ENCODE measurements at regions not wholly inside any gene's neighbourhood (a gene's known extent, or its start where the extent isn't known, plus 50 kb on each side); places are given as distances from the start of the nearest gene placed in this dataset.

GRCh38 chr5:120985526-120985925 lies 521.4 kb downstream of the PRR16 start:
- CTCF ChIA-PET: interaction anchor here (0.7 kb wide), 1 partner anchor 393 kb away, joined by 3 read pairs; no protein-coding TSS in a partner anchor
- Mint-ChIP-seq H3K4me3 (no peak overlapping the region), H3K4me1 (no peaks in the 10 kb centered on the region), H3K27me3 (no peaks in the 10 kb centered on the region), H3K9me3 (ENCODE audit: low read depth) (no peaks in the 10 kb centered on the region), H3K27ac (no peak overlapping the region), H3K36me3 (ENCODE audit: low read depth) (no peaks in the 10 kb centered on the region)
- DNase-seq (no peak), ATAC-seq (no peak)
- intact Hi-C loops (cut with DNase I, micrococcal nuclease): no loop called here
- POLR2A ChIA-PET: no interaction called here

DNA sequence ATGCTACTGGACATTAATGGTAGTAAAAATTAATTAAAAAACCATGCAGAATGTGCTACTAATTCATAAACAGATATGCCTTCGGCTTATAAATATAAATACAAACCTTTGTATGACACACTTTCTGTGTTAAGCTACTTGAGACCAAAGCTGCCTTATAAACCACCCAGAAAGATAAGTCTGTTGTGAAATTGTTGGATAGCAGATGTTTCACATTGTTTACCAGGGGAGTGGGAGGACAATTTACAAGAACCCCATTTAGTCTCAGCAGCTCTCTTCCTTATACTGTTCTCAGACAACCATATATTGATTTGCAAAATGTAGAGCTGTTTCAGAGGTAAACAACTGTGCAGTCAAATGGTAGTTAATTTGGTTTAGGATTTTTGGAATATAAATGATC lies 524.4 kb downstream of the PRR16 start:
- Mint-ChIP-seq H3K4me3 (no peak overlapping the region), H3K36me3 (ENCODE audit: low read depth) (no peaks in the 10 kb centered on the region), H3K27me3 (no peaks in the 10 kb centered on the region), H3K4me1 (no peaks in the 10 kb centered on the region), H3K9me3 (ENCODE audit: low read depth) (no peaks in the 10 kb centered on the region), H3K27ac (no peak overlapping the region)
- CTCF ChIA-PET: no interaction called here
- ATAC-seq (no peak), DNase-seq (no peak)
- POLR2A ChIA-PET: no interaction called here
- intact Hi-C loops (cut with DNase I, micrococcal nuclease): no loop called here

DNA sequence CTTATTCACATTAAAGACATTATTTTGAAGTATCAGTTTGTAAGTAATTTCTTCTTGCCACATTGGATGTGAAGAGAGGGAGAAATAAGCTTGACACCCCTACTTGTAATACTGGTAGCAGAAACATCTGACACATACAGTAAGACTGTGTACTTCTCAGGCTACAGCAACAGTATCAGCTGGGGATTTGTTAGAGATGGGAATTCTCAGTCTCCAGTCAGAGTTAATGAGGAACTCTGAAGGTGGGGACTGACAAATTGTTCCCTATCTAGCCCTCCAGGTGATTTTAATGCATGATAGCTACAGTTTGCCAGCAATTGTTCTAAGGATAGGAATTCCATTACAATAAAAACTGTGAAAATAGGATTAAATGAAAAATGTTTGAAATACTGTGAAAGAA lies 524.8 kb downstream of the PRR16 start:
- POLR2A ChIA-PET: no interaction called here
- Mint-ChIP-seq H3K9me3 (ENCODE audit: low read depth) (no peaks in the 10 kb centered on the region), H3K27ac (no peak overlapping the region), H3K27me3 (no peaks in the 10 kb centered on the region), H3K4me3 (no peak overlapping the region), H3K36me3 (ENCODE audit: low read depth) (no peaks in the 10 kb centered on the region), H3K4me1 (no peaks in the 10 kb centered on the region)
- intact Hi-C loops (cut with DNase I, micrococcal nuclease): no loop called here
- DNase-seq: no peak
- no peak for ATAC-seq
- CTCF ChIA-PET: no interaction called here

DNA sequence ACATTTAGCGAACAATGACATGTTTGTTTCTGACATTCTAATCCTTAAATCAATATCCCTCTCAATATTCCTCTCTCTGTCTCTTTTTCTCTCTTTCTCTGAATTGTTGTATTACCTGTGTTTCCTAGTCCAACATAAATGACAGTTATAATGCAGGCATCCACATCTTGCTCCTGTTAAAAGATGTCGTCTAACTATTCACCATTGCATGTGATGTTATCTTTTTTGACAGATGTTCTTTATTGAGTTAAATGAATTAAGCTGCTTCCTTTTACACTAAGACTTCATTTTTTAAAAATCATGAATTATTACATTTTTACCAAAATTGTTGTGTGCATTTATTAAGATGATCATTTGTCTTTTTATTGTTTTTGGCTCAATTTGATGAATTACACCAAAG lies 527.5 kb downstream of the PRR16 start:
- Mint-ChIP-seq H3K36me3 (ENCODE audit: low read depth) (no peaks in the 10 kb centered on the region), H3K4me1 (no peaks in the 10 kb centered on the region), H3K4me3 (no peak overlapping the region), H3K9me3 (ENCODE audit: low read depth) (peaks cover 2% of the 10 kb centered on the region), H3K27me3 (no peaks in the 10 kb centered on the region), H3K27ac (no peak overlapping the region)
- intact Hi-C loops (cut with DNase I, micrococcal nuclease): no loop called here
- ChIA-PET POLR2A (no interaction called here), CTCF (no interaction called here)
- no peak for DNase-seq
- ATAC-seq: no peak

DNA sequence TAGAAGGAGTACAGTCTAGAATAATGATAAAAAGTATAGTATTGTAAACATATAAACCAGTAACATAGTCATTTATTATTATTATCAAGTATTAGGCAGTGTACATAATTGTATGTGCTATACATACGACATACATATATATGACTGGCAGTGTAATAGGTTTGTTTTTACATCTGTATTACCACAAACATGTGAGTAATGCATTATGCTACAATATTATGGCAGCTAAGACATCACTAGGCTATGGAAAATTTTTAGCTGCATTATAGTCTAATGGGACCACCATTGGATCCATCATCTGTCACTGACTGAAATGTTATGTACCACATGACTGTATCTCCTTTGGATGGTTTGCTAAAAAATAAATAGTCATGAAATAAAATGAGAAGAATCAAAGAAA lies 530.0 kb downstream of the PRR16 start:
- intact Hi-C loops (cut with DNase I, micrococcal nuclease): no loop called here
- Mint-ChIP-seq H3K36me3 (ENCODE audit: low read depth) (no peaks in the 10 kb centered on the region), H3K9me3 (ENCODE audit: low read depth) (peaks cover 2% of the 10 kb centered on the region), H3K27ac (no peak overlapping the region), H3K4me1 (no peaks in the 10 kb centered on the region), H3K27me3 (no peaks in the 10 kb centered on the region), H3K4me3 (no peak overlapping the region)
- no peak for ATAC-seq
- ChIA-PET POLR2A (no interaction called here), CTCF (no interaction called here)
- no peak for DNase-seq

GRCh38 chr5:120999550-120999949 lies 535.5 kb downstream of the PRR16 start:
- CTCF ChIA-PET: no interaction called here
- POLR2A ChIA-PET: no interaction called here
- intact Hi-C loops (cut with DNase I, micrococcal nuclease): no loop called here
- Mint-ChIP-seq H3K27ac (no peak overlapping the region), H3K27me3 (no peaks in the 10 kb centered on the region), H3K4me1 (no peaks in the 10 kb centered on the region), H3K4me3 (no peak overlapping the region), H3K36me3 (ENCODE audit: low read depth) (no peaks in the 10 kb centered on the region), H3K9me3 (ENCODE audit: low read depth) (peaks cover 6% of the 10 kb centered on the region)
- ATAC-seq (no peak), DNase-seq (no peak)

GRCh38 chr5:121006217-121006616 lies 542.1 kb downstream of the PRR16 start:
- ChIA-PET CTCF (no interaction called here), POLR2A (no interaction called here)
- intact Hi-C loops (cut with DNase I, micrococcal nuclease): no loop called here
- no peak overlapping the region for H3K4me3 Mint-ChIP-seq
- H3K27ac Mint-ChIP-seq: no peak overlapping the region
- H3K36me3 Mint-ChIP-seq (ENCODE audit: low read depth): no peaks in the 10 kb centered on the region
- DNase-seq (no peak), ATAC-seq (no peak)
- H3K4me1 Mint-ChIP-seq: no peaks in the 10 kb centered on the region
- peaks cover 3% of the 10 kb centered on the region for H3K9me3 Mint-ChIP-seq (ENCODE audit: low read depth)
- H3K27me3 Mint-ChIP-seq: no peaks in the 10 kb centered on the region

DNA sequence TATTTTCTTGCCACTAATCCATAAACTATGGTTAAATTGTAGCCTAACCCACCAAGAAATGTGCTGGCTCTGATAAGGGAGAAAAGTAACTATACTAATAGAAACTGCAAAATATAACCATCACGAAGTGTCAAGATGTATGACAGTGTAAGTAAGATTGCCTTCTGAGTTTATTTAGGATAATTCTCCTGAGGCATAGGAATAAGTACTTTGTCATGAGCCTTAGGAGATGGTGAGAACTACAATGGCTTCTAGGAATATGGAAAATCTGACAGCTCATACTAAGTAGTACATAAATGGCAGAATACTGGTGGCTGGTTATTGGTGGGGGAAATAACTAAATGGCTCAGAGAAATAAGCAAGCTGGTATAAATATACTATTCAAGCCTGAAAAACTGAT lies 543.9 kb downstream of the PRR16 start:
- CTCF ChIA-PET: no interaction called here
- no peaks in the 10 kb centered on the region for H3K36me3 Mint-ChIP-seq (ENCODE audit: low read depth)
- no peaks in the 10 kb centered on the region for H3K27me3 Mint-ChIP-seq
- H3K4me1 Mint-ChIP-seq: no peaks in the 10 kb centered on the region
- POLR2A ChIA-PET: no interaction called here
- H3K9me3 Mint-ChIP-seq (ENCODE audit: low read depth): no peaks in the 10 kb centered on the region
- DNase-seq (no peak), ATAC-seq (no peak)
- no peak overlapping the region for H3K27ac Mint-ChIP-seq
- intact Hi-C loops (cut with DNase I, micrococcal nuclease): no loop called here
- no peak overlapping the region for H3K4me3 Mint-ChIP-seq

- Mint-ChIP-seq H3K27ac (no peak overlapping the region), H3K4me3 (no peak overlapping the region), H3K9me3 (ENCODE audit: low read depth) (no peaks in the 10 kb centered on the region), H3K36me3 (ENCODE audit: low read depth) (no peaks in the 10 kb centered on the region), H3K4me1 (no peaks in the 10 kb centered on the region), H3K27me3 (no peaks in the 10 kb centered on the region)
- DNase-seq (no peak), ATAC-seq (no peak)
- intact Hi-C loops (cut with DNase I, micrococcal nuclease): no loop called here
- POLR2A ChIA-PET: no interaction called here
- CTCF ChIA-PET: no interaction called here
Measured at GRCh38 chr5:121009058-121009457, 545.0 kb downstream of the PRR16 start.

DNA sequence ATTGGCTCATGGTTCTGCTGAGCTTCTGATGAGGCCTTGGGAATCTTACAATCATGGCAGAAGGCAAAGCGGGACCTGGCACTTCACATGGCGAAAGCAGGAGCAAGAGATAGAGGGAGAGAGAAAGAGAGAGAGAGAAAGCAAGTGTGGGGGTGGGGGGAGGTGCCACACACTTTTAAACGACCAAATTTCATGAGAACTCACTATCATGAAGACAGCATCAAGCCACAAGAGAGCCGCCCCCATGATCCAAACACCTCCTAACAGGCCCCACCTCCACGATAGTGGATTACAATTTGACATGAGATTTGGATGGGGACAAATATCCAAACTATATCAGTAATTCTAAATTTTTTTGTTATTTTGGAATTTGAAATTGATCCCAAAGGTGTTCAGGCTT lies 553.9 kb downstream of the PRR16 start:
- DNase-seq (no peak), ATAC-seq (no peak)
- peaks cover 2% of the 10 kb centered on the region for H3K9me3 Mint-ChIP-seq (ENCODE audit: low read depth)
- no peak overlapping the region for H3K27ac Mint-ChIP-seq
- ChIA-PET CTCF (no interaction called here), POLR2A (no interaction called here)
- H3K27me3 Mint-ChIP-seq: no peaks in the 10 kb centered on the region
- H3K36me3 Mint-ChIP-seq (ENCODE audit: low read depth): no peaks in the 10 kb centered on the region
- no peaks in the 10 kb centered on the region for H3K4me1 Mint-ChIP-seq
- intact Hi-C loops (cut with DNase I, micrococcal nuclease): no loop called here
- H3K4me3 Mint-ChIP-seq: no peak overlapping the region

GRCh38 chr5:121019106-121019505 lies 555.0 kb downstream of the PRR16 start:
- CTCF ChIA-PET: no interaction called here
- H3K4me3 Mint-ChIP-seq: no peak overlapping the region
- H3K27me3 Mint-ChIP-seq: no peaks in the 10 kb centered on the region
- intact Hi-C loops (cut with DNase I, micrococcal nuclease): no loop called here
- H3K4me1 Mint-ChIP-seq: no peaks in the 10 kb centered on the region
- DNase-seq (no peak), ATAC-seq (no peak)
- no peaks in the 10 kb centered on the region for H3K36me3 Mint-ChIP-seq (ENCODE audit: low read depth)
- H3K9me3 Mint-ChIP-seq (ENCODE audit: low read depth): peaks cover 2% of the 10 kb centered on the region
- H3K27ac Mint-ChIP-seq: no peak overlapping the region
- POLR2A ChIA-PET: no interaction called here

DNA sequence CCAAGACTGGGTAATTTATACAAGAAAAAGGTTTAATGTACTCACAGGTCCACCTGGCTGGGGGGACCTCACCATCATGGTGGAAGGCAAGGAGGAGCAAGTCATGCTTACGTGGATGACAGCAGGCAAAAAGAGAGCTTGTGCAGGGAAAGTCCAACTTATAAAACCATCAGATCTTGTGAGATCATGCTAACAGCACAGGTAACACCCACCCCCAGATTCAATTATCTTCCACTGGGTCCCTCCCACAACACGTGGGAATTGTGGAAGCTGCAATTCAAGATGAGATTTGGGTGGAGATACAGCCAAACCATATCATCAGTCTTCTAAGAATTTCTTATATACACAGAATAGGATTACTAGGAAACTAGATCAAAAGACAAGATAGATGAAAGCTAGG lies 555.6 kb downstream of the PRR16 start:
- intact Hi-C loops (cut with DNase I, micrococcal nuclease): no loop called here
- ATAC-seq (no peak), DNase-seq (no peak)
- Mint-ChIP-seq H3K4me3 (no peak overlapping the region), H3K27me3 (no peaks in the 10 kb centered on the region), H3K27ac (no peak overlapping the region), H3K36me3 (ENCODE audit: low read depth) (no peaks in the 10 kb centered on the region), H3K4me1 (no peaks in the 10 kb centered on the region), H3K9me3 (ENCODE audit: low read depth) (peaks cover 1% of the 10 kb centered on the region)
- CTCF ChIA-PET: no interaction called here
- POLR2A ChIA-PET: no interaction called here

- Mint-ChIP-seq H3K9me3 (ENCODE audit: low read depth) (no peaks in the 10 kb centered on the region), H3K4me1 (no peaks in the 10 kb centered on the region), H3K4me3 (no peak overlapping the region), H3K36me3 (ENCODE audit: low read depth) (no peaks in the 10 kb centered on the region), H3K27ac (no peak overlapping the region), H3K27me3 (no peaks in the 10 kb centered on the region)
- no peak for ATAC-seq
- no peak for DNase-seq
- ChIA-PET POLR2A (no interaction called here), CTCF (no interaction called here)
- intact Hi-C loops (cut with DNase I, micrococcal nuclease): no loop called here
Measured at GRCh38 chr5:121021681-121022080, 557.6 kb downstream of the PRR16 start.
